ENCODE measurements at regions not wholly inside any gene's neighbourhood (a gene's known extent, or its start where the extent isn't known, plus 50 kb on each side); places are given as distances from the start of the nearest gene placed in this dataset.
"Not testable (repeated sequence)": the region's sequence is repeated elsewhere in the genome, so short reads cannot be mapped to it uniquely, and the experiment has no call there.

GRCh38 chr2:203612246-203612645 lies 77.1 kb upstream of the RAPH1 start:
- Mint-ChIP-seq H3K9me3 (no peaks in the 10 kb centered on the region), H3K27me3 (no peaks in the 10 kb centered on the region), H3K36me3 (no peaks in the 10 kb centered on the region), H3K4me1 (no peaks in the 10 kb centered on the region), H3K27ac (peak overlapping the region in 1 of 7 donors; percentile 58), H3K4me3 (no peak overlapping the region)
- Histone ChIP-seq H3K36me3 (ENCODE audit: insufficient read depth, low read length) (no peaks in the 10 kb centered on the region), H3K4me1 (ENCODE audit: insufficient read depth, low read length) (no peaks in the 10 kb centered on the region), H3K9me3 (ENCODE audit: control insufficient read depth in 1 of 2, low read length in 2 of 2) (no peaks in the 10 kb centered on the region), H3K27ac (ENCODE audit: low read depth, low read length) (no peak overlapping the region), H3K4me3 (ENCODE audit: low read length in 2 of 2) (no peak overlapping the region), H3K27me3 (ENCODE audit: insufficient read depth, low read length) (no peaks in the 10 kb centered on the region)
- DNase-seq, result no peak
- intact Hi-C loops (cut with micrococcal nuclease), result no loop called here
- POLR2A ChIA-PET (ENCODE audit: partially characterized antibody), result interaction anchor here (0.6 to 1.0 kb wide), 2 partner anchors 27 to 201 kb away, joined by 3 to 4 read pairs; no protein-coding TSS in a partner anchor
- CTCF ChIA-PET (ENCODE audit: partially characterized antibody), result interaction anchor here (1.4 kb wide), 1 partner anchor 25 kb away, joined by 3 read pairs; no protein-coding TSS in a partner anchor

DNA sequence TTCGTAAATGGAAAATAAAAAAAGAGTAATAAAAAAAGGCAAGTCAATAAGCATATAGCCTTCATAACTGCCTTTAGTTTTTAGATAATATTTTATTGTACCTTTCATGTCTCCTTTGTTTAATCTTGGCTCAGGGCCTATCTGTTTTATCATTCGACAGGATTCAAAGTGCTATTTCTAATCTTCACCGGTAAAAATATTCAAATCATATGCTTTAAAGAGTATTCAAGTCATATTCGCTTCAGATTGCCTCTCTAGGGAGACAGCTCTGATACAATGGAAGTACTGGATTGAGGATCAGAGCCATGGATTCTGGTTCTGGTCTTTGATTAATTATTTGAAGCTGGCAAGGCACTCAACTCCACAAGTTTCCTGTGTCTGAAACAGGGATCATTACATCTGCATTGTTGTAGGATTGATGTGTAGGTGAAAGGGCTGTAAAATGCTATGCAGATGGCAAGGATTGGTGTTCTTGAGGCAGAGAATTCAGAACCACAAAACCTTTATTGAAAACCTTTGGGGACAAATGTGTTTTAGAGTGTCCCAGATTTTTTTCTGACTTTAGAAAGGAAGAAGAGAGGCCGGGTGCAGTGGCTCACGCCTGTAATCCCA lies 84.3 kb upstream of the RAPH1 start:
- no peaks in the 10 kb centered on the region for H3K27me3 Mint-ChIP-seq
- H3K4me1 Mint-ChIP-seq, result peaks cover 9 to 16% (median 14%) of the 10 kb centered on the region in 4 donors
- no peaks in the 10 kb centered on the region for H3K27me3 ChIP-seq (ENCODE audit: insufficient read depth, low read length)
- H3K4me3 Mint-ChIP-seq, result no peak overlapping the region
- H3K9me3 ChIP-seq (ENCODE audit: control insufficient read depth in 1 of 2, low read length in 2 of 2), result no peaks in the 10 kb centered on the region
- H3K27ac ChIP-seq (ENCODE audit: low read depth, low read length), result no peak overlapping the region
- DNase-seq, result no peak
- peaks cover 6 to 10% of the 10 kb centered on the region in 2 donors for H3K36me3 Mint-ChIP-seq
- intact Hi-C loops (cut with micrococcal nuclease), result no loop called here
- H3K27ac Mint-ChIP-seq, result no peak overlapping the region
- ChIA-PET CTCF (ENCODE audit: partially characterized antibody) (interaction anchor here (1.4 kb wide), 1 partner anchor 11 kb away, joined by 3 read pairs; no protein-coding TSS in a partner anchor), POLR2A (ENCODE audit: partially characterized antibody) (no interaction called here)
- peaks cover 3 to 28% (median 8%) of the 10 kb centered on the region in 8 donors for H3K9me3 Mint-ChIP-seq
- H3K4me1 ChIP-seq (ENCODE audit: insufficient read depth, low read length), result peaks cover 14% of the 10 kb centered on the region
- no peak overlapping the region for H3K4me3 ChIP-seq (ENCODE audit: low read length in 2 of 2)
- no peaks in the 10 kb centered on the region for H3K36me3 ChIP-seq (ENCODE audit: insufficient read depth, low read length)

DNA sequence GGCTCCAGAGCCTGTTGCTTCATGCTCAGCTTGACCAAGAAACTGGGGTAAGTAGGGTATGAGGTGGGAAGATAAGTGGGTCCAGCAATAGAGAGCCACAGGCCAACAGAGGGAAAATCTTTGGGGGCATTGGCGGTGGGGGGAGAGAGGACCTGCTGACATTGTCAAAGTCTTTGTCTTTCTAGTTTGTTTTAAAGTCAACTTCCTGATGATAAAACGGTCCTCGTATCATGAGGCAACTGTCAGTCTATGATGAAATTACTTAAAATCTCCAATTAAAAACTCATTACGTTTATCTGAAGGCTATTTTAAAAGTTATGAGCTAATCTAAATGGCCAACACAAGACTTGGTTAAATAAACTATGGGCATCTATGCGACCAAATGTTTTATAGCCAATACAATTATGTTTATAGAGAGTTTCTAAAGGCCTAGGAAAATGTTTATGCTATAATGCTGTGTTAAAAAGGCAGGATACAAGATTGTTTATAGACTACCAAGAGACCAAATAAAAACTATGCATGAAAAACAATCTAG lies 84.4 kb upstream of the CD28 start:
- peaks cover 3 to 28% (median 8%) of the 10 kb centered on the region in 8 donors for H3K9me3 Mint-ChIP-seq
- peaks cover 9 to 19% (median 15%) of the 10 kb centered on the region in 4 donors for H3K4me1 Mint-ChIP-seq
- POLR2A ChIA-PET (ENCODE audit: partially characterized antibody), result no interaction called here

DNA sequence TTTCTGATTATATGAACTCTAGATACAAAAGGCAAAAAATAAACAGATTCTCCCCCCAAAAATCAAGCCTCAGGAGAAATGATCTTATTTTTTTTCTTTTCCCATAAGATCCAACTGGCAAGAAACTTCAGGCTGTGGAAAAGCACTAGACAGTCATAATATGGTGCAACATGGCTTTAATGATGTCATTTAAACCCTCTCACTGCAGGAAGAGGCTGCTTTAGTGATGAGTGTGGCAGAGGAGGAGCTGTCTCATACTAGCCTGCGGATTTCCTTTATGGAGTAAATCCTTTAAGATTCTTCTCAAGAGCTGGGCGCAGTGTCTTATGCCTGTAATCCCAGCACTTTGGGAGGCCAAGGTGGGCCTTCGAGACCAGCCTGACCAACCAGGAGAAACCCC lies 83.3 kb upstream of the CD28 start:
- H3K27me3 ChIP-seq (ENCODE audit: insufficient read depth, low read length), result no peaks in the 10 kb centered on the region
- H3K4me1 ChIP-seq (ENCODE audit: insufficient read depth, low read length), result peaks cover 14% of the 10 kb centered on the region
- no peak overlapping the region for H3K27ac ChIP-seq (ENCODE audit: low read depth, low read length)
- no peak for DNase-seq
- H3K4me3 ChIP-seq (ENCODE audit: low read length in 2 of 2), result no peak overlapping the region
- no peaks in the 10 kb centered on the region for H3K27me3 Mint-ChIP-seq
- no peaks in the 10 kb centered on the region for H3K9me3 ChIP-seq (ENCODE audit: control insufficient read depth in 1 of 2, low read length in 2 of 2)
- peaks cover 3 to 28% (median 8%) of the 10 kb centered on the region in 8 donors for H3K9me3 Mint-ChIP-seq
- CTCF ChIA-PET (ENCODE audit: partially characterized antibody), result interaction anchor here (1.0 kb wide), 1 partner anchor 17 kb away, joined by 4 read pairs; no protein-coding TSS in a partner anchor
- intact Hi-C loops (cut with micrococcal nuclease), result no loop called here
- peak overlapping the region in 2 of 8 donors; percentile 17 to 45 for H3K4me3 Mint-ChIP-seq
- H3K27ac Mint-ChIP-seq, result peak overlapping the region in 3 of 7 donors; percentile 41 to 85 (median 84)
- POLR2A ChIA-PET (ENCODE audit: partially characterized antibody), result no interaction called here
- no peaks in the 10 kb centered on the region for H3K36me3 ChIP-seq (ENCODE audit: insufficient read depth, low read length)
- peaks cover 6 to 10% of the 10 kb centered on the region in 2 donors for H3K36me3 Mint-ChIP-seq
- H3K4me1 Mint-ChIP-seq, result peaks cover 9 to 19% (median 15%) of the 10 kb centered on the region in 4 donors

More for the DNA sequence above, 84.4 kb upstream of the CD28 start:
- no peak overlapping the region for H3K4me3 ChIP-seq (ENCODE audit: low read length in 2 of 2)
- no peak overlapping the region for H3K27ac ChIP-seq (ENCODE audit: low read depth, low read length)
- no peaks in the 10 kb centered on the region for H3K9me3 ChIP-seq (ENCODE audit: control insufficient read depth in 1 of 2, low read length in 2 of 2)
- no peak for DNase-seq
- intact Hi-C loops (cut with micrococcal nuclease), result no loop called here
- Mint-ChIP-seq H3K27ac (no peak overlapping the region), H3K36me3 (peaks cover 6 to 10% of the 10 kb centered on the region in 2 donors), H3K27me3 (no peaks in the 10 kb centered on the region), H3K4me3 (no peak overlapping the region)
- CTCF ChIA-PET (ENCODE audit: partially characterized antibody), result no interaction called here
- H3K27me3 ChIP-seq (ENCODE audit: insufficient read depth, low read length), result no peaks in the 10 kb centered on the region
- H3K4me1 ChIP-seq (ENCODE audit: insufficient read depth, low read length), result peaks cover 14% of the 10 kb centered on the region
- no peaks in the 10 kb centered on the region for H3K36me3 ChIP-seq (ENCODE audit: insufficient read depth, low read length)

DNA sequence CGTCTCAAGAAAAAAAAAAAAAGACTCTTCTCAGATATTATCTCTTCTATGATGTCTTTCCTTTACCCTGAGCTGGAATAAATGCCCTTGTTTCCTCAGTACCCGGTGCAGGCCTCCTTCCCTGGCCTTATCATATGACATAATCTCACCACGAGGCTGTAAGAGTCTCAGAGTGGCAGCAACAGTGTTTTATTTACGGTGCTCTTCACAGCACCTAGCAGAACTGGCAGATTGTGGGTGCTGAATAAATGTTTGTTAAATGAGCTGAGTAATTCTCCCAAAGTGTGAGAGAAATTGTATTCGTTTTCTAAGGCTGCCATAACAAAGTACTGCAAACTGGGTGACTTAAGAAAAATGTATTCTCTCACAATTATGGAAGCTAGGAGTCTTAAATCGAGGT lies 82.8 kb upstream of the CD28 start:
- Histone ChIP-seq H3K9me3 (ENCODE audit: control insufficient read depth in 1 of 2, low read length in 2 of 2) (no peaks in the 10 kb centered on the region), H3K27me3 (ENCODE audit: insufficient read depth, low read length) (no peaks in the 10 kb centered on the region), H3K4me3 (ENCODE audit: low read length in 2 of 2) (no peak overlapping the region), H3K27ac (ENCODE audit: low read depth, low read length) (no peak overlapping the region), H3K4me1 (ENCODE audit: insufficient read depth, low read length) (peaks cover 14% of the 10 kb centered on the region), H3K36me3 (ENCODE audit: insufficient read depth, low read length) (no peaks in the 10 kb centered on the region)
- peak overlapping the region in 4 of 8 donors; percentile 27 to 69 (median 46) for H3K4me3 Mint-ChIP-seq
- peak in 4 of 5 donors; percentile 24 to 48 (median 35) for DNase-seq
- peaks cover 6 to 10% of the 10 kb centered on the region in 2 donors for H3K36me3 Mint-ChIP-seq
- H3K9me3 Mint-ChIP-seq, result peaks cover 3 to 28% (median 8%) of the 10 kb centered on the region in 8 donors
- H3K27ac Mint-ChIP-seq, result peak overlapping the region; percentile 41 to 88 (median 82)
- intact Hi-C loops (cut with micrococcal nuclease), result no loop called here
- H3K4me1 Mint-ChIP-seq, result peaks cover 9 to 19% (median 15%) of the 10 kb centered on the region in 4 donors
- CTCF ChIA-PET (ENCODE audit: partially characterized antibody), result interaction anchor here (1.0 kb wide), 1 partner anchor 16 kb away, joined by 4 read pairs; no protein-coding TSS in a partner anchor
- POLR2A ChIA-PET (ENCODE audit: partially characterized antibody), result interaction anchor here (0.6 kb wide), 1 partner anchor 93 kb away, joined by 4 read pairs; no protein-coding TSS in a partner anchor
- H3K27me3 Mint-ChIP-seq, result no peaks in the 10 kb centered on the region

- H3K27ac Mint-ChIP-seq, result no peak overlapping the region
- Histone ChIP-seq H3K4me3 (ENCODE audit: low read length in 2 of 2) (no peak overlapping the region), H3K36me3 (ENCODE audit: insufficient read depth, low read length) (no peaks in the 10 kb centered on the region), H3K27ac (ENCODE audit: low read depth, low read length) (no peak overlapping the region), H3K9me3 (ENCODE audit: control insufficient read depth in 1 of 2, low read length in 2 of 2) (no peaks in the 10 kb centered on the region), H3K4me1 (ENCODE audit: insufficient read depth, low read length) (peaks cover 14% of the 10 kb centered on the region), H3K27me3 (ENCODE audit: insufficient read depth, low read length) (no peaks in the 10 kb centered on the region)
- no peaks in the 10 kb centered on the region for H3K27me3 Mint-ChIP-seq
- intact Hi-C loops (cut with micrococcal nuclease), result no loop called here
- H3K36me3 Mint-ChIP-seq, result peaks cover 6% of the 10 kb centered on the region in 2 donors
- no peak overlapping the region for H3K4me3 Mint-ChIP-seq
- H3K9me3 Mint-ChIP-seq, result peaks cover 0 to 28% (median 7%) of the 10 kb centered on the region in 8 donors
- DNase-seq, result no peak
- POLR2A ChIA-PET (ENCODE audit: partially characterized antibody), result no interaction called here
- CTCF ChIA-PET (ENCODE audit: partially characterized antibody), result no interaction called here
- peaks cover 11 to 19% (median 15%) of the 10 kb centered on the region in 4 donors for H3K4me1 Mint-ChIP-seq
These were observed 80.7 kb upstream of the CD28 start for GRCh38 chr2:203625701-203626100.

DNA sequence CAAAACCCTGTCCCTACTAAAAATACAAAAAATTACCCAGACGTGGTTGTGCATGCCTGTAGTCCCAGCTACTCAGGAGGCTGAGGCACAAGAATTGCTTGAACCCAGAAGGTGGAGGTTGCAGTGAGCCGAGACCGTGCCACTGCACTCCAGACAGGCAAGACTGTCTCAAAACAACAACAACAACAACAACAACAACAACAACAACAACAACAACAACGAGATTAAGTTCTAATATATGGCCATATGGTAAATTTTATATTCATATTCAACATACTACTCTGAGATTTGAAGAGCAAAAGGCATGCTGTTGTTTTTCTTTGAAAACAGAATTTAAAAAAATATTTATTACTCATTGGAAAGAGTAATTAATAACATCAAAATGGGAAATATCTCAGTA lies 80.2 kb upstream of the CD28 start:
- POLR2A ChIA-PET (ENCODE audit: partially characterized antibody), result not testable (repeated sequence)

More for the DNA sequence above, 80.2 kb upstream of the CD28 start:
- H3K4me3 ChIP-seq (ENCODE audit: low read length in 2 of 2); CTCF ChIA-PET (ENCODE audit: partially characterized antibody); intact Hi-C loops (cut with micrococcal nuclease); H3K27me3 Mint-ChIP-seq; H3K9me3 ChIP-seq (ENCODE audit: control insufficient read depth in 1 of 2, low read length in 2 of 2); H3K36me3 ChIP-seq (ENCODE audit: insufficient read depth, low read length); H3K4me3 Mint-ChIP-seq; H3K36me3 Mint-ChIP-seq; H3K27ac Mint-ChIP-seq; H3K27me3 ChIP-seq (ENCODE audit: insufficient read depth, low read length); DNase-seq; H3K27ac ChIP-seq (ENCODE audit: low read depth, low read length): not testable (repeated sequence)
- peaks cover 14% of the 10 kb centered on the region for H3K4me1 ChIP-seq (ENCODE audit: insufficient read depth, low read length)
- Mint-ChIP-seq H3K9me3 (peaks cover 0 to 24% (median 6%) of the 10 kb centered on the region in 8 donors), H3K4me1 (peaks cover 11 to 19% (median 15%) of the 10 kb centered on the region in 4 donors)

Measured in CD4-positive, alpha-beta memory T cell (primary cell).